Activated CD4-positive, alpha-beta T cell treated with anti-CD3 and anti-CD28 coated beads for 36 hours (primary cell): ENCODE measurements at regions not wholly inside any gene's neighbourhood (a gene's known extent, or its start where the extent isn't known, plus 50 kb on each side); places are given as distances from the start of the nearest gene placed in this dataset.

Experiments
- ATAC-seq: fragments of 200-7000 bp; cut with Tn5 transposase; one replicate; pipeline ENCODE4 v1.10.0; 2021; ENCODE audit warnings: mild to moderate bottlenecking, moderate library complexity
- CTCF ChIA-PET: fragments of 350-600 bp; sonication (Branson Sonifier 250); formaldehyde crosslinking; loops from one replicate; lab custom pipeline; 2021; ENCODE audit warnings: antibody characterized with exemption; lab: Charles Lee
- POLR2A ChIA-PET: fragments of 350-600 bp; sonication (Branson Sonifier 250); formaldehyde crosslinking; loops from one replicate; lab custom pipeline; 2021; ENCODE audit warnings: antibody characterized with exemption, inconsistent platforms; lab: Charles Lee
- DNase-seq: peaks from one replicate; pipeline ENCODE4 v3.0.0-alpha.2; 2020
- H3K27ac Mint-ChIP-seq: one replicate; pipeline ENCODE4 v1.8.0; 2021; ENCODE audit warnings: mixed read lengths
- H3K27me3 Mint-ChIP-seq: one replicate; pipeline ENCODE4 v1.8.0; 2021; ENCODE audit warnings: mixed read lengths
- H3K36me3 Mint-ChIP-seq: one replicate; pipeline ENCODE4 v1.8.0; 2021; ENCODE audit warnings: low read depth, mixed read lengths
- H3K4me1 Mint-ChIP-seq: one replicate; pipeline ENCODE4 v1.8.0; 2021; ENCODE audit warnings: mixed read lengths
- H3K4me3 Mint-ChIP-seq: one replicate; pipeline ENCODE4 v1.8.0; 2021; ENCODE audit warnings: mild to moderate bottlenecking, moderate library complexity, mixed read lengths
- H3K9me3 Mint-ChIP-seq: one replicate; pipeline ENCODE4 v1.8.0; 2021; ENCODE audit warnings: low read depth, mixed read lengths
- intact Hi-C, 2 experiments: fragments of 100-400 bp; cut with DNase I in 1 of 2; cut with micrococcal nuclease in 1 of 2; formaldehyde crosslinking; loops; one replicate each; pipeline versions ENCODE4 v1.14.2 to v1.15.1; 2022 to 2024; cut with DNase I, micrococcal nuclease

DNA sequence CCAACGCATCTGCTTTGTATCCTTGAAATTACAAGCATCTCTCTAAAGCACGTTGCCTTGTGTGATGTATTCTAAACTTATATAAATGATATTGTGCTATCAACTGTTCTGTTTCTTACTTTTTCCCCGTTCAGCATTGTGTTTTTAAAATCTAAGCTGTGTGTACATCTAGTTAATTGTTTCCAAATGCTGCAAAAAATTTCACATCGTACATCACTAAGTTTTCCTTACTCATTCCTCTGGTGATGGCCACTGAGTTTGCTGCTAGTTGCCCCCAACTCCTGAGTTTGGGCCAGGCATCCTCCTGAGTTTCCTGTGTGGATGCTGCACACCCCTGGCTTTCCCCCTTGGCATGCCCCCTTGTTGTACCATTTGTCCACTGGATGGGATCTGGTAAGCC, 139.7 kb downstream of the MYCN start:
- H3K36me3 Mint-ChIP-seq: no peaks in the 10 kb centered on the region
- H3K27me3 Mint-ChIP-seq: no peaks in the 10 kb centered on the region
- DNase-seq: no peak
- no peak overlapping the region for H3K27ac Mint-ChIP-seq
- no peaks in the 10 kb centered on the region for H3K4me1 Mint-ChIP-seq
- intact Hi-C loops: no loop called here
- POLR2A ChIA-PET: no interaction called here
- H3K9me3 Mint-ChIP-seq: no peaks in the 10 kb centered on the region
- H3K4me3 Mint-ChIP-seq: no peak overlapping the region
- CTCF ChIA-PET: no interaction called here
- ATAC-seq: no peak

DNA sequence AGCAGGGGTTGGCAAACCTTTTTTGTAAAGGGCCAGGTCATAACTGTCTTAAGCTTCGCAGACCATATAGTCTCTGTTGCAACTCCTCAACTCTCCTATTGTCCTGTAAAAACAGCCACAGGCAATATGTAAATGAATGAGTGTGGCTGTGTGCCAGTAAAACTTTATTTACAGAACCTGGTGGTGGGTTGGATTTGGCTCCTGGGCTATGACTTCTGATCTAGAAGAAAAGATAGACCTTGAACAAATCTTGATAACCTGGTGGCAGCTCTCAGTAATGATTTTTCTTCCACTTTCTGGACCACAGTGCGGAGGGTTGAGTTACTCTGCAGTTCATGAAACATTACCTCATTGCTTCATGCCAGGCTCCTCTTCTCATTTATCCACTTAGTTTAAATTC, 139.3 kb downstream of the MYCN start:
- Mint-ChIP-seq H3K27ac (no peak overlapping the region), H3K36me3 (no peaks in the 10 kb centered on the region), H3K27me3 (no peaks in the 10 kb centered on the region), H3K4me1 (no peaks in the 10 kb centered on the region), H3K4me3 (no peak overlapping the region), H3K9me3 (no peaks in the 10 kb centered on the region)
- intact Hi-C loops: no loop called here
- POLR2A ChIA-PET: no interaction called here
- no peak for DNase-seq
- CTCF ChIA-PET: no interaction called here
- no peak for ATAC-seq

DNA sequence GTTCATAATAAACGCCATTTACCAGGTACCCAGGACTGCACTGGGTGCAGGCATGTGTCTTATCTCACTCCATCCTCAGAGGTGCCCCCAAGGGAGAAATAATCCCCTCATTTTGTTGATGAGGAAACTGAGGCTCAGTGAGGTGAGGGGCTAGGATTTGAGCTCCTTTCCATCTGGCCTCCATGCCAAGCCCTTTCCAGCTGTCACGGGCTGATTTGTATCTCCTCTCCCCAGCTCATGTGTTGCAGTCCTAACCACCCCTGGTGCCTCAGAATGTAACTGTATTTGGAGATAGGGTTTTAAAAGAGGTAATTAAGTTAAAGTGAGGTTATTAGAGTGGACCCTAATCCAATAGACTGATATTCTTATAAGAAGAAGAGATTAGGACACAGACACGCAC, 137.3 kb downstream of the MYCN start:
- H3K36me3 Mint-ChIP-seq: no peaks in the 10 kb centered on the region
- H3K27me3 Mint-ChIP-seq: no peaks in the 10 kb centered on the region
- H3K4me1 Mint-ChIP-seq: no peaks in the 10 kb centered on the region
- no peak overlapping the region for H3K4me3 Mint-ChIP-seq
- CTCF ChIA-PET: no interaction called here
- DNase-seq (no peak), ATAC-seq (no peak)
- intact Hi-C loops: no loop called here
- H3K27ac Mint-ChIP-seq: no peak overlapping the region
- H3K9me3 Mint-ChIP-seq: no peaks in the 10 kb centered on the region
- POLR2A ChIA-PET: no interaction called here

DNA sequence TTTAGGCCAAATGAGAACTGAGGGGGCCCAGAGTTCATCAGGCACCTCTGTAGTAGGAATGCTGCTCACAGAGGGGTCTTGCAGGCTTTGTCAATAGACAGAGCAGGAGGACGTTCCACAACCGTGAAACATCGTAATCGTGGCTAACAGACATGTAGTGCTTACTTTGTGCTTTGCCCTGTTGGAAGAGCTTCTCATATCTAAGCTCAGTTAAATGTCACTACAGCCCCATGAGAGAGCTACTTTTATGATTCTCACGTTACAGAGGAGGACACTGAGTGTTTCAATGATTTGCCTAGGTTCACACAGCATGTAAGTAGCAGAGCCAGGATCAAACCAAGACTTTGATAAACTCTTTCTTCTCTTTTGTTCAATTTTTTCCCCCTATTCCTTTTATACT, 136.6 kb downstream of the MYCN start:
- DNase-seq (no peak), ATAC-seq (no peak)
- Mint-ChIP-seq H3K27ac (no peak overlapping the region), H3K4me3 (no peak overlapping the region), H3K27me3 (no peaks in the 10 kb centered on the region), H3K36me3 (no peaks in the 10 kb centered on the region), H3K9me3 (no peaks in the 10 kb centered on the region), H3K4me1 (no peaks in the 10 kb centered on the region)
- ChIA-PET POLR2A (no interaction called here), CTCF (no interaction called here)
- intact Hi-C loops: no loop called here

DNA sequence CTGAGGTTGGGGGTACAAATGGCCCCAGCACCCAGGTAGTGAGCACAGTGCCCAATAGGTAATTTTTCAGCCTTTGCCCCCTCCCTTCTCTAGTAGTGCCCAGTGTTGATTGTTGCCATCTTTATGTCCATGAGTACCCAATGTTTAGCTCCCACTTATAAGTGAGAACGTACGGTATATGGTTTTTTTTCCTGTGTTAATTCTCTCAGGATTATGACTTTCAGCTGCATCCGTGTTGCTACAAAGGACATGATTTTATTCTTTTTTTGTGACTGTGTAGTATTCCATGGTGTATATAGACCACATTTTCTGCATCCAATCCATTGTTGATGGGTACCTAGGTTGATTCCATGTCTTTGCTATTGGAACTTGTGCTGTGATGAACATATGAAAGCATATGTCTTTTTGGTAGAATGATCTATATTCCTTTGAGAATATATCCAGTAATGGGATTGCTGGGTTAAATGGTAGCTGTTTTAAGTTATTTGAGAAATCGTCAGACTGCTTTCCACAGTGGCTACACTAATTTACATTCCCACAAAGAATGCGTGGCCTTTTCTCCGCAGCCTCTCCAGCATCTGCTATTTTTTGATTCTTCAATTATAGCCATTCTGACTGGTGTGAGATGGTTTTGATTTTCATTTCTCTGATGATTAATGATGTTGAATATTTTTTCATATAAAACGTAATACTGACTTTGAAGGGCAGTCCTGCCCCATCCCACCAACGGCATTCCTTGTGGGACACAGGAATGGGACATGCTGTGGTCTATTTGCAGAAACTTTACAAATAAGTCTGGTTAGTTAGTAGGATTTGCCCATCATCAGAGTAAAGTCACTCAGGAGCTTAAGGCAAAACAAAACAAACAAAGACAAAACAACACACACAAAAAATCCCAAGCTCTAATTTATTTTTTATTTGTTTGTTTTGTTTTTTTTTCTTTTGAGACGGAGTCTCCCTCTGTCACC, 135.0 kb downstream of the MYCN start:
- H3K4me3 Mint-ChIP-seq: no peak overlapping the region
- ATAC-seq (no peak), DNase-seq (no peak)
- ChIA-PET CTCF (no interaction called here), POLR2A (no interaction called here)
- intact Hi-C loops: no loop called here
- H3K4me1 Mint-ChIP-seq: no peaks in the 10 kb centered on the region
- no peaks in the 10 kb centered on the region for H3K27me3 Mint-ChIP-seq
- no peaks in the 10 kb centered on the region for H3K36me3 Mint-ChIP-seq
- no peak overlapping the region for H3K27ac Mint-ChIP-seq
- H3K9me3 Mint-ChIP-seq: no peaks in the 10 kb centered on the region

DNA sequence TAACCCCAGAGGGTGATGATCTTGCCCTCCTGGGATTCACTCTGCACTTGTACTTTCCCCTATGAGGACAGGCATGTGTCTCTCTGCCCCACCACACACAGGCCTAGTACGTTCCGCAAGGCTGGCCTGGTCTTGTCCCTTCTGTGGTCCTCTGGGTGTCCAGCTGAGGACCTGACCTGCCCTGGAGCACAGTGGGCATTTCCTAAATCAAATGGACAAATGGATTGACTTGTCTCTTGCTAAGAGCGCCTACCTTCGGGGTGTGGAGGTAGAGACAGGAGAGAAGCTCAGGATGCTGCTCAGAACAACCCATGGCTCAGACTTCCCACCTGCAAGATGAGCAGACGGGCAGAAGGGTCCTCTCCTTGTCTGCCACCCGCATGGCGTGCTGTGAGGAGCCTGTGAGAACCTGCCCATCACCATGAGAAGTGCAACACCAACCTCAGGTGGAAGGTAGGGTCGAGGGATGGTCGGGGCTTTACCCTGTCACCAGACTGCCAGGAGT, 133.6 kb downstream of the MYCN start:
- POLR2A ChIA-PET: no interaction called here
- H3K27ac Mint-ChIP-seq: no peak overlapping the region
- intact Hi-C loops: no loop called here
- DNase-seq (no peak), ATAC-seq (no peak)
- H3K27me3 Mint-ChIP-seq: no peaks in the 10 kb centered on the region
- no peaks in the 10 kb centered on the region for H3K36me3 Mint-ChIP-seq
- no peak overlapping the region for H3K4me3 Mint-ChIP-seq
- no peaks in the 10 kb centered on the region for H3K9me3 Mint-ChIP-seq
- CTCF ChIA-PET: no interaction called here
- H3K4me1 Mint-ChIP-seq: no peaks in the 10 kb centered on the region

DNA sequence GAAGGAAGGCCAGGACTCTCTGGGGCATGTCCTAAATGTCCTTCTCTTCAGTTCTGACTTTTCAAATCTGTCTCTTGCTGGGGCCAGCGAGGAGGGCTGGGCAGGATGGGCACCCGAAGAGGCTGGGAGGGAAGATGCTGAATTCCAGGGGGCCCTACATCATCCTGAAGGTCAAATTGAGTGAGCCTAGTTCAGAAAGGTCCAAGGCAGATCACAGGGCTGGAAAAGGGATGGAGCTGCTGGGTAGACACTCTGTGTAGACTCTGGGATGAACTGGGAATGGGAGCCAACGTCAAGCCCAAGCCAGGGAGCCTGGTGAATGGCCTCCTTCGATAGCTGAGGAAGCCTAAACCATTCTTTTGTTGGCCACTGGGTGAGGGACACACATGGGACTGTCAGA, 133.1 kb downstream of the MYCN start:
- no peak overlapping the region for H3K4me3 Mint-ChIP-seq
- intact Hi-C loops: no loop called here
- ChIA-PET POLR2A (interaction anchor here (0.6 kb wide), 1 partner anchor 589 kb away, joined by 4 read pairs; no protein-coding TSS in a partner anchor), CTCF (interaction anchor here (0.8 kb wide), 1 partner anchor 133 kb away, joined by 3 read pairs; the partner anchor contains the start of gene MYCN)
- DNase-seq (no peak), ATAC-seq (no peak)
- no peak overlapping the region for H3K27ac Mint-ChIP-seq
- H3K4me1 Mint-ChIP-seq: no peaks in the 10 kb centered on the region
- no peaks in the 10 kb centered on the region for H3K27me3 Mint-ChIP-seq
- no peaks in the 10 kb centered on the region for H3K36me3 Mint-ChIP-seq
- no peaks in the 10 kb centered on the region for H3K9me3 Mint-ChIP-seq

DNA sequence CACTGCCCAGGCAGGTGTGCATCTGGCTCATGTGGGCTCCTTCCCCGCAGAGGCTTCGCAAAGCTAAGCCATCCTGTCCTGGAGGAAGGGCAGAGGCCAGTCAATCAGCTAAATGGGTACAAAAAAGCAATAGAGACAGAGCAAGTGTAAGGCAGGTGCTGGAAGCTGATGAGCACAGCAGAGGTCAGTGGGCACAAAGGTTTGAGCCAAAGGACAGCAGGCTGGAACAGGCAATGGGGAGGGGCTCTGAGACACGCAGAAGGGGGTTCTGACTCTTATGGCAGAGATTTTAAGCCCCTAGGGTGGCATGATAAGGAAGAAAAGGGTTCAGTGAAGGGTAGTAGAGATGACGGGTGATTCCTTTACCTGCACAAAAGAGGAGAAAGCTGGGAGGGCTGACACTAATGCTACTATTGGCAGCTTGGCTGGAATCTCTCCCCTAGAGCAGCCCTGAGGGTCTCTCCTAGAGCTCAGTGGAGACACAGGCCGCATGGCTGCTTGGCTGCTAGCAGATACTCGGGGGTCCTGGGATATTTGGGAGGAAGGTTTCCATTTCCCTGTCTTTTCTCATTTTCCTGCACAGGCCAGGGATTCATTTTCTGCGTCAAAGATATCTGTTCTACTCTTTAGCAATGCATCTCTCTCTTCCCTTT, 132.4 kb downstream of the MYCN start:
- ChIA-PET CTCF (interaction anchor here (0.8 kb wide), 1 partner anchor 133 kb away, joined by 3 read pairs; the partner anchor contains the start of gene MYCN), POLR2A (interaction anchor here (0.6 kb wide), 1 partner anchor 588 kb away, joined by 4 read pairs; no protein-coding TSS in a partner anchor)
- Mint-ChIP-seq H3K9me3 (no peaks in the 10 kb centered on the region), H3K27me3 (no peaks in the 10 kb centered on the region), H3K27ac (no peak overlapping the region), H3K4me1 (no peaks in the 10 kb centered on the region), H3K4me3 (no peak overlapping the region), H3K36me3 (no peaks in the 10 kb centered on the region)
- intact Hi-C loops: no loop called here
- no peak for DNase-seq
- ATAC-seq: no peak

DNA sequence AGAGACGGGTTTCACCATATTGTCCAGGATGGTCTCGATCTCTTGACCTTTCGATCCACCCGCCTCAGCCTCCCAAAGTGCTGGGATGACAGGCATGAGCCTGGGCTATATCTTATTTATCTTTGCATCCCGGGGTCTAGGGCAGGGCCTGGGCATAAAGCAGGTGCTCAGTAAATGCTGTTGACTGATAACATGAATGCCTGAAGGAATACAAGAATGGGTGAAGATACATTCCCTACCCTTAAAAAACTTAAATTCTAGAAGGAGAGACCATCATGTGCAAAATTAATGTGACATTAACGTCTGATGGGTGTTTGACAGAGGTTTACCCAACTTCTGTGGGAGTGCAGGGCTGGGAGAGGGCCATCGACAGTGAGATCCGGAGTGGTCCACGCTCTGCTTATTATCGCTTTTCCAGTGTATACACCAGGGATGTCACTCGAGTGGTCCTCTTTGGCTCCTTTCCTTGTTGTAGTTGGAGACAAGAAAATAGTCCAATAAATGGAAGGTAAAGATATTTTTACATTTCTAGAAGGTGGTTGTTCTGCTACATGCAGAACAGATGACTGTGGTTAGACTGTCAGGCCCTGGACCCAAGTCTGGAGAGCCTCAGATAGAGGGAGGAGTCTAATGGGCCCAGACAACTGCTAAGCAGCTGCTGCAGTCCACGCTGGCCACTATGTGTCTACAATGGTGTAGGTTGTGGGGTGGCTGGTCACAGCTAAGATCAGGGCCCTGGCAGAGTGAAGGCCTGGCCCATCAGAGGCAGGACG, 131.7 kb downstream of the MYCN start:
- ChIA-PET CTCF (no interaction called here), POLR2A (no interaction called here)
- no peaks in the 10 kb centered on the region for H3K4me1 Mint-ChIP-seq
- DNase-seq (no peak), ATAC-seq (no peak)
- intact Hi-C loops: no loop called here
- H3K27ac Mint-ChIP-seq: no peak overlapping the region
- no peaks in the 10 kb centered on the region for H3K27me3 Mint-ChIP-seq
- no peak overlapping the region for H3K4me3 Mint-ChIP-seq
- H3K36me3 Mint-ChIP-seq: no peaks in the 10 kb centered on the region
- no peaks in the 10 kb centered on the region for H3K9me3 Mint-ChIP-seq

DNA sequence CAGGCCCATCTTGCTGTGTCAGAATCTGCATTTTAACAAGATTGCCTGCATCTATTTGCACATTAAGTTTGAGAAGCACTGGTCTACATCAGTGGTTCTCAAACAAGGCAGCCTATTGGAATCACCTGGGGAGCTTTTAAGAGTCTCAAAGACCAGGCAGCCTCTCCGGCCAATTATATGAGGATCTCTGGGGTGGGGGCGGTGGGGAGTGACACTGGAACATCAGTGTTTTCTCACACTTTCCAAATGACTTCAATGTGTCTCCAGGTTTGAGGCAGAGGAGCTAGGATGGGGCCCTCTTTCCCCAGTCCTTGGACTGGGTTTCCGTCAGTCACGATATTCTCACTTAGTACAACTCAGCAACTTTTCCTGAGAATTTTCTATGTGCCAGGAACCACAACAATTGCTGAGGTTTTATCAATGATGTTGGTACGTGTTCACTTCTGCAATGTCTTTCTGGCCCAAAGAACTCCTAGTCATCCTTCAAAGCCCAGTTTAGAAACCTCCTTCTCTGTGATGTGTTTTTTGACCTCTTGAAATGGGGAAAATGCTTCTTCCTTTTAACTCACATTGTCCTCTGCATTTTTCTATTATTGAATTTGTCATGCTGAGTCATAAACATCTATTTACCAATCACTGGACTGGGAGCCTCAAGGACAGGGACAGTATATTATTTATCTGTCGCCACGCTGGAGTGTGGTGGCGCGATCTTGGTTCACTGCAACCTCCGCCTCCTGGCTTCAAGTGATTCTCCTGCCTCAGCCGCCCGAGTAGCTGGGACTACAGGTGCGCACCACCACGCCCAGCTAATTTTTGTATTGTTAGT, 130.9 kb downstream of the MYCN start:
- no peaks in the 10 kb centered on the region for H3K27me3 Mint-ChIP-seq
- ChIA-PET CTCF (no interaction called here), POLR2A (no interaction called here)
- intact Hi-C loops: no loop called here
- ATAC-seq (no peak), DNase-seq (no peak)
- no peak overlapping the region for H3K4me3 Mint-ChIP-seq
- H3K27ac Mint-ChIP-seq: no peak overlapping the region
- H3K4me1 Mint-ChIP-seq: no peaks in the 10 kb centered on the region
- H3K36me3 Mint-ChIP-seq: no peaks in the 10 kb centered on the region
- H3K9me3 Mint-ChIP-seq: no peaks in the 10 kb centered on the region

DNA sequence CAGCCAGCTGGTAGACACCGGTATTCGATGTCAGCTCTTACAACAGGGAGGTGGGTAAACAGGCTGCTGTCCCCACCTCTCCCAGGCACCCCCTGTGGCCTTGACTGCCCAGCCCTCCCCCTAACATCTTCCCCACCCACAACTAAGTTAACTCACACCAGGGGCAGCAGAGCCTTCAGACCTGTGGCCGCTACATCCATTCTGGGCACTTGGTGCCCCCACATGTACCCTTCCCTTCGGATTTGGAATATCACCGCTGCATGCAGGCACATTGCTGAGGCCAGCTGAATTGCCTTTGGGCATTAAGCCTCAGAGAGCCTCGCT, 130.3 kb downstream of the MYCN start:
- ChIA-PET CTCF (interaction anchor here (0.7 kb wide), 1 partner anchor 130 kb away, joined by 4 read pairs; no protein-coding TSS in a partner anchor), POLR2A (no interaction called here)

More for the DNA sequence above, 130.3 kb downstream of the MYCN start:
- no peaks in the 10 kb centered on the region for H3K4me1 Mint-ChIP-seq
- H3K36me3 Mint-ChIP-seq: no peaks in the 10 kb centered on the region
- H3K27ac Mint-ChIP-seq: no peak overlapping the region
- H3K27me3 Mint-ChIP-seq: no peaks in the 10 kb centered on the region
- no peak for ATAC-seq
- no peak overlapping the region for H3K4me3 Mint-ChIP-seq
- H3K9me3 Mint-ChIP-seq: no peaks in the 10 kb centered on the region
- DNase-seq: no peak
- intact Hi-C loops: no loop called here
